ENCODE measurements at regions not wholly inside any gene's neighbourhood (a gene's known extent, or its start where the extent isn't known, plus 50 kb on each side); places are given as distances from the start of the nearest gene placed in this dataset.
"Not testable (repeated sequence)": the region's sequence is repeated elsewhere in the genome, so short reads cannot be mapped to it uniquely, and the experiment has no call there.

DNA sequence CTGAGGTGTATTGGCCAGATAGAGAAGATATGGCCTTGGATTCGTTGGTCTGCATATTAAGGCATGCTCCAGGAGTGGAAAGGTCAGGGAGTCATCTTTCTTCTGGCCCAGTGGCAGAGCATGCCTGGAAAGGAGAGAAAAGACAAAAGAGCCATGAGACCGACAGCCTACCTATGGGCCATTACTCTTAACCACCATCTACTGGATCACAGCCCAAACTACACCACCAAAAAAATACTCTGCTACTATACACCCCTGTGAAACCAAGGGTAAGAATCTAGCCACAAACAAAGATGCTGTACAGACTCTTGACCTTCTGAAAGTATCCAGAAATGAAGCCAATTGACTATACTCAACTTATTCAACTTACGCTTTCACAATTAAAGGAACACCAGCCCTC is 96.1 kb upstream of the PLSCR5 start:
- no peaks in the 10 kb centered on the region for H3K36me3 Mint-ChIP-seq
- no peaks in the 10 kb centered on the region for H3K4me1 Mint-ChIP-seq
- H3K4me3 Mint-ChIP-seq = no peak overlapping the region
- no peaks in the 10 kb centered on the region for H3K27me3 Mint-ChIP-seq
- H3K9me3 Mint-ChIP-seq = peaks cover 0 to 8% of the 10 kb centered on the region in 2 donors
- DNase-seq (no peak), ATAC-seq (replicated peaks) (no peak)
- no peak overlapping the region for H3K27ac Mint-ChIP-seq

DNA sequence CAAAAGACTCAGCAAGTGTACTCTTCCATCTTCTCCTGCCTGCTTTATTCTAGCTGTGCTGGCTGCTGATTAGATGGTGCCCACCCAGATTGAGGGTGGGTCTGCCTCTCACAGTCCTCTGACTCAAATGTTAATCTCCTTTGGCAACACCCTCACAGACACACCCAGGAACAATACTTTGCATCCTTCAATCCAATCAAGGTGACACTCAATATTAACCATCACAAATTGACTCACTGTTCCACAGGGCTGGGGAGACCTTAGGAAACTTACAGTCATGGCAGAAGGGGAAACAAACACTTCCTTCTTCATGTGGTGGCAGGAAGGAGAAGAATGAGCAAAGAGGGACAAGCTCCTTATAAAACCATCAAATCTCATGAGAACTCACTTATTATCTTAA is 94.9 kb upstream of the PLSCR5 start:
- H3K4me1 Mint-ChIP-seq; H3K27ac Mint-ChIP-seq; H3K27me3 Mint-ChIP-seq; H3K36me3 Mint-ChIP-seq; H3K9me3 Mint-ChIP-seq; ATAC-seq (replicated peaks); H3K4me3 Mint-ChIP-seq; DNase-seq: not testable (repeated sequence)

DNA sequence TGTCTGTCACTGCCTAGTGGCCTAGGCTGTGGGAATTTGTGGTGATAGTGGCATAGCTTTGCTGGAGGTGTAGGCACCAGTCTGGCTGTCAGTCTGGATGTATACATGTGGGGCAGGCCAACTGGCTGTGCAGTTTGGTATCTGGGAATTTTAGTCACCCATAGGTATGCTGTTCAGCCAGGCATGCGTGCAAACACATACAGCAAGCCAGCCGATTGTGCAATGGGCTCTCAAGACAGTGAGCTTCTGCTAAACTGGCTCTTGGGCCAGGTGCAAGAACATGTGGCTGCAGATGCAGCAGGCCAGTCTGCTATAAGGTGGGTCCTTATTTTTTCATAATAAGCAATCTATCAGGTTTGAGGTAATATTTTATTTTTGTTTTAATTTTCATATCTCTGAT is 87.1 kb upstream of the PLSCR5 start:
- no peak overlapping the region for H3K27ac Mint-ChIP-seq
- DNase-seq (no peak), ATAC-seq (replicated peaks) (no peak)
- no peaks in the 10 kb centered on the region for H3K27me3 Mint-ChIP-seq
- H3K4me3 Mint-ChIP-seq = no peak overlapping the region
- no peaks in the 10 kb centered on the region for H3K4me1 Mint-ChIP-seq
- H3K36me3 Mint-ChIP-seq = no peaks in the 10 kb centered on the region
- H3K9me3 Mint-ChIP-seq = peaks cover 8 to 11% of the 10 kb centered on the region in 2 donors

DNA sequence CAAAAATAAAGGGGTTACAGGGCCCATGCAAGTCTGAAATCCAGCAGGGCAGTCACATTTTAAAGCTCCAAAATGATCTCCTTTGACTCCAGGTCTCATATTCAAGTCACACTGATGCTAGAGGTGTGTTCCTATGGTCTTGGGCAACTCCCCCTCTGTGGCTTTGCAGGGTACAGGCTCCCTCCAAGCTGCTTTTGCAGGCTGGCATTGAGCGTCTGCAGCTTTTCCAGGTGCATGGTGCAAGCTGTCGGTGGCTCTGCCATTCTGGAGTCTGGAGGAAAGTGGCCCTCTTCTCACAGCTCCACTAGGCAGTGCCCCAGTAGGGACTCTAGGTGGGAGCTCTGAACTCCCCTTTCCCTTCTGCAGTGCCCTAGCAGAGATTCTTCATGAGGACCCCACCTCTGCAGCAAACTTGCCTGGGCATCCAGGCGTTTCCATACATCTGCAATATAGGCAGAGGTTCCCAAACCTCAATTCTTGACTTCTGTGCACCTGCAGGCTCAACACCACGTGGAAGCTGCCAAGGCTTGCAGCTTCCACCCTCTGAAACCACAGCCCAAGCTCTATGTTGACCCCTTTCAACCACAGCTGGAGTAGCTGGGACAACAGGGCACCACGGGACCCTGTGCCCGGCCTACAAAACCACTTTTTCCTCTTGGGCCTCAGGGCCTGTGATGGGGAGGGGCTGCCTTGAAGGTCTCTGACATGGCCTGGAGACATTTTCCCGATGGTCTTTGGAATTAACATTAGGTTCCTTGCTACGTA is 80.1 kb upstream of the PLSCR5 start:
- H3K9me3 Mint-ChIP-seq = no peaks in the 10 kb centered on the region
- DNase-seq = no peak
- H3K4me3 Mint-ChIP-seq = no peak overlapping the region
- H3K36me3 Mint-ChIP-seq = no peaks in the 10 kb centered on the region
- ATAC-seq (replicated peaks) = no peak
- H3K4me1 Mint-ChIP-seq = no peaks in the 10 kb centered on the region
- H3K27ac Mint-ChIP-seq = no peak overlapping the region
- H3K27me3 Mint-ChIP-seq = no peaks in the 10 kb centered on the region

DNA sequence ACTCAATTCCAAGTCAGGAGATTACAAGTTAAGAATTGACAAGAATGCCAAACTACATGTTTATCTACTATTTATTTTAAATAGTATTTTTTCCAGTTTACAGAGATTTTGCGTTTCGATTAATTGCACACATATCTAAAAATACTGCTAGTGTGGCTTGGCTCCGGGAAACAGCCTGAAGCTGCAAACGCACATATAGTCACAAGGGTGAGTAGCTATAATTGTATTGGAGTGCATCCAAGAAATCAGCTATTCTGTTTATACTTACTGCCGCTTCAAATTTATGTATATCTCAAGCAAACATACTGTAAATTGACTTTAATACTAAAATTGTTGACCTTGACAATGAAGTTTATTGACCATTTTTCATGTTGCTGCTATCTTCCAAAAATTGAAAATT is 77.0 kb upstream of the PLSCR5 start:
- Mint-ChIP-seq H3K36me3 (no peaks in the 10 kb centered on the region), H3K4me3 (no peak overlapping the region), H3K27ac (no peak overlapping the region), H3K4me1 (no peaks in the 10 kb centered on the region), H3K27me3 (no peaks in the 10 kb centered on the region), H3K9me3 (no peaks in the 10 kb centered on the region)
- ATAC-seq (replicated peaks) (no peak), DNase-seq (no peak)

DNA sequence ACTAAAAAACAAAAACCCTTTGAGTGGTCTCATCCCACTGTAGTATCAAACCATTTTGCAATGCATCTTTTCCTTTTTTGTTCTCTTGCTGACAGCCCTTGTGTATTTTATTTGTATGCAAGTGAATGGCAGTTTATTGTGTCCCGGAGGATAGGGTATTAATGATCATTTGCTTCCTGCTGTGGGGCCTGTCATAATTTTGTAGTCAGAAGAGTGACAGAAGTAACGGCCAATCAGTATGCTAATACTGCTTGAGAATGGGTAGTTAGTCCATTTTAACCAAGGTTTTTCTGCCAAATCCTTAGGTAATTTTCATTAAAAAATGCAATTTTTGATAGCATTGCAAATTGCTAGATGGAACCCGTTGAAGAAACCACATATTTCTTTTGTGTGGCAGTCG is 75.5 kb upstream of the PLSCR5 start:
- H3K36me3 Mint-ChIP-seq = no peaks in the 10 kb centered on the region
- H3K4me3 Mint-ChIP-seq = no peak overlapping the region
- no peaks in the 10 kb centered on the region for H3K9me3 Mint-ChIP-seq
- H3K27me3 Mint-ChIP-seq = no peaks in the 10 kb centered on the region
- DNase-seq (no peak), ATAC-seq (replicated peaks) (no peak)
- no peak overlapping the region for H3K27ac Mint-ChIP-seq
- no peaks in the 10 kb centered on the region for H3K4me1 Mint-ChIP-seq

DNA sequence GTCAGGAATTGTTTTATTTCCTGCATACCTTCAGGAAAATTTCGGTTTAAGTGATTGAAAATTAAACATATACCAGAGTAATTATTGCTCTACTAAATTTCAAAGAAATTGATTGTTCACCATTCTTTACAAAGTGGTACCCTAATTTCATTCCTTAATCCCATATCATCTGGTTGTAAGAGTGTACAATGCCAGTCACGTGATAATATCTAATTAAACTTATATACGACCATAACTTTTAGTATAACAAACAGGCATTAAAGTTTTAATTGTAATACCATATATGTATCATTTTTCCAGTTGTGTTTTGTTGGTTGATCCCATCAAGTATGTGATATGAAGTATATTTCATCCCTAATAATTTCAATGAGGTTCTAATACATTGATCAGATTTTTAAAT is 74.8 kb upstream of the PLSCR5 start:
- H3K9me3 Mint-ChIP-seq = no peaks in the 10 kb centered on the region
- H3K36me3 Mint-ChIP-seq = no peaks in the 10 kb centered on the region
- no peak for ATAC-seq (replicated peaks)

DNA sequence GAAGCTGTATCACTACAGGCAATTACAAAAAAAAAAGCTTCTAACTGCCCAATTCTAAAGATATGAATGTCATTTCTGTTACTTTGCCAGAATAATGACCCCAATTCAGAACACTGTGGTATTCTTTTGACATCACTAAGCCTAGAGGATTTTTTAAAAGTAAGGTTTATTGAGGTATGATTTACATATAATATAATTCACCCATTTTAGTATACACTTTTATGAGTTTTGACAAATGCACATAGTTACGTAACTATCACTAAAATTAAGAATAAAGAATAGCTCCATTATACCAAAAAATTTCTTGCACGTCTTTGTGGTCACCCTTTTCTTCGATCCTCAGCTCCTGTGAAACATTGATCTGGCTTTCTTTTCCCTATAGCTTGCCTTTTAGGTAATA is 74.0 kb upstream of the PLSCR5 start:
- DNase-seq (no peak), ATAC-seq (replicated peaks) (no peak)
- H3K4me3 Mint-ChIP-seq = no peak overlapping the region
- no peak overlapping the region for H3K27ac Mint-ChIP-seq
- H3K36me3 Mint-ChIP-seq = no peaks in the 10 kb centered on the region
- no peaks in the 10 kb centered on the region for H3K4me1 Mint-ChIP-seq
- no peaks in the 10 kb centered on the region for H3K9me3 Mint-ChIP-seq
- no peaks in the 10 kb centered on the region for H3K27me3 Mint-ChIP-seq

More for the DNA sequence above, 74.8 kb upstream of the PLSCR5 start:
- Mint-ChIP-seq H3K27ac (no peak overlapping the region), H3K4me1 (no peaks in the 10 kb centered on the region), H3K27me3 (no peaks in the 10 kb centered on the region), H3K4me3 (no peak overlapping the region)
- no peak for DNase-seq

DNA sequence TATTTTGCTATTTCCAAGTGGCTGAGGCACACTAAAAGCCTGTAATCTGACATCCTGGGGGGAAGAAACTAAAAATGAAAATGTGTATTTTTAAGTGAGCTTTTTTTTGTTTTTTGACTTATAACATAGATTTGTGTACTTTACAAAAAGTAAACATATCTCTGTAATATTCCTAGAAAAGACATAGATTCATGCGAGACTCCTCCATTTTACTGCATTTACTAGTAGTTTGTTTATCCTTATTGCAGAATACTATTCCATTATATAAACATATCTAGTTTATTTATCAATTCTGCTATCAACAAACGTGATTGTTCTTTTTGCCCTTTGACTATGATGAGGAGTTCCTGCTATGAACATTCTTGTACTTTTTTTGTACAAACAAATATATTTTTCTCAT is 67.8 kb upstream of the PLSCR5 start:
- no peak for ATAC-seq (replicated peaks)
- H3K27ac Mint-ChIP-seq = no peak overlapping the region
- DNase-seq = no peak
- H3K27me3 Mint-ChIP-seq = no peaks in the 10 kb centered on the region
- H3K4me1 Mint-ChIP-seq = no peaks in the 10 kb centered on the region
- H3K36me3 Mint-ChIP-seq = no peaks in the 10 kb centered on the region
- no peak overlapping the region for H3K4me3 Mint-ChIP-seq
- no peaks in the 10 kb centered on the region for H3K9me3 Mint-ChIP-seq

DNA sequence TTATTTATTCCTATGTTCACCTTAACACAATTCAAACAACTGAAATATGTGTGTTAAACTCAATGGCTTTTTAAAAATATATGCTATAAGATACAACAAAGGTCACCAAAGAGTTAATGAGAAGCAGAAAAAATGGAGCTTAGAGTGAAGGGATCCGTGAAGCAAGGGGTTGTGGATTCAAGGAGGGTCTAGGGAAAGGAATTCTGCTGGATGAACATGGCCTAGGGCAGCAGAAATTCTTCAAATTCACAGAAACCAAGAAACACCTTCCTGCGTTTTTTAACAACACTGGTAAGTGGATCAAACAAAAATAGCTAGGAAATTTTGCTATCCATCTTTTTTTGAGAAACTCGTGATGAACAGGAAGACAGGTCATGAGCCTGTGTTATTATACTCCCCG is 59.3 kb upstream of the PLSCR5 start:
- no peak for ATAC-seq (replicated peaks)
- DNase-seq = no peak
- no peaks in the 10 kb centered on the region for H3K27me3 Mint-ChIP-seq
- no peak overlapping the region for H3K4me3 Mint-ChIP-seq
- peaks cover 4 to 5% of the 10 kb centered on the region in 2 donors for H3K9me3 Mint-ChIP-seq
- no peaks in the 10 kb centered on the region for H3K4me1 Mint-ChIP-seq
- no peak overlapping the region for H3K27ac Mint-ChIP-seq
- no peaks in the 10 kb centered on the region for H3K36me3 Mint-ChIP-seq

DNA sequence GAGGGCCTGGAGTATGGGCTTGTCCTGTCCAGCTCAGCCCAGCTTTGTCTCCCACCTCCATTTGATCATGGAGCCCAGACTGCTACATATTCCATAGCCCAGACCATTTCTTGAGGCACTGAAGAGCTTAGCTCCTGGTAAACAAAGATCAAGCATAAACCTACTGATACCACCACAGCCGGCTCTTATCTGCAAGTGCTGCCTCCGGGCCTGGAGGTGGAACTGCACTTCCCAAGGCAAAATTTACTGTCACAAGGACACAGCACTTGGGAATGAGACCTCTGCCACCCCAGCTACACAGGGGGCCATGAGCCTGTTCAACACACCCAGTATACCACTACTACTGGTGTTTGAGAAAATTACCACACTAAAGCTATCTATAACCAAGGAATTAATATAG is 53.7 kb upstream of the PLSCR5 start:
- Mint-ChIP-seq H3K4me1 (no peaks in the 10 kb centered on the region), H3K27me3 (no peaks in the 10 kb centered on the region), H3K4me3 (no peak overlapping the region), H3K27ac (no peak overlapping the region), H3K9me3 (peaks cover 5 to 8% of the 10 kb centered on the region in 2 donors), H3K36me3 (no peaks in the 10 kb centered on the region)
- no peak for DNase-seq
- no peak for ATAC-seq (replicated peaks)

DNA sequence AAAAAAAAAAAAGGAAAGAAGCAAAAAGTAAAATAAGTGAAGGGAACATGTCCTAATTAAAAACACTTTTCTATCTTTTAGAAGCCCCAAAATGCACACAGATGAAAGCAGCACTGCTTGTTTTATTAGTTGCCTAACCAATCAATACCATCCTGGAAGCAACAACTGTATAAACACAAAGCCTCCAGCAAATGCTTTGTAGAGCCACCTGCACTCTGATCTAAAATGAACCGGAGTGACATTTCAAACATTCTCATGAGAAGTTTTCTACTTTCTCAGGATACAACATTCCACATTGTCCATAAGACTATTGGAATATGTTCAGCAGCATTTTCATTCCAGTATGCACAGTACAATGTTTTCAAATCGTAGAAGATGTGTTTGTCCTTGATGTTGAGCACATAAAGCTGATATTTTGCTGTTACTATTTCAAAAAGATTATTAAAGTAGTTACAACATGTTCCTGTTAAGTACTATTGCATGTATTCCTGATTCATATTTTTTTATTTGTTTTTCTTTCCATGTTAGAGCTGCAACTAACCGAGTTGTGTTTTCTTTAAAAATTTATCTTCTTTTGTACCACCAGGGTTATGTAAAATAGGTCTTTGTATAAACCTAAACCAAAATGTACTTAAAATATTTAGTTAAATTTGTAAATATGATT is 50.3 kb upstream of the PLSCR5 start:
- Mint-ChIP-seq H3K27ac (no peak overlapping the region), H3K9me3 (peaks cover 5 to 8% of the 10 kb centered on the region in 2 donors), H3K4me1 (no peaks in the 10 kb centered on the region), H3K4me3 (no peak overlapping the region), H3K27me3 (peaks cover 0 to 3% of the 10 kb centered on the region in 2 donors), H3K36me3 (no peaks in the 10 kb centered on the region)
- DNase-seq (no peak), ATAC-seq (replicated peaks) (no peak)

Measured in stimulated activated naive B cell treated with anti-CD40 and anti-IgM and Interleukin-4, amounts not matched to agents 10 μg/mL and 1 μg/mL and 100 μg/mL, for 72 hours (primary cell).